ENCODE measurements at regions not wholly inside any gene's neighbourhood (a gene's known extent, or its start where the extent isn't known, plus 50 kb on each side); places are given as distances from the start of the nearest gene placed in this dataset.

DNA sequence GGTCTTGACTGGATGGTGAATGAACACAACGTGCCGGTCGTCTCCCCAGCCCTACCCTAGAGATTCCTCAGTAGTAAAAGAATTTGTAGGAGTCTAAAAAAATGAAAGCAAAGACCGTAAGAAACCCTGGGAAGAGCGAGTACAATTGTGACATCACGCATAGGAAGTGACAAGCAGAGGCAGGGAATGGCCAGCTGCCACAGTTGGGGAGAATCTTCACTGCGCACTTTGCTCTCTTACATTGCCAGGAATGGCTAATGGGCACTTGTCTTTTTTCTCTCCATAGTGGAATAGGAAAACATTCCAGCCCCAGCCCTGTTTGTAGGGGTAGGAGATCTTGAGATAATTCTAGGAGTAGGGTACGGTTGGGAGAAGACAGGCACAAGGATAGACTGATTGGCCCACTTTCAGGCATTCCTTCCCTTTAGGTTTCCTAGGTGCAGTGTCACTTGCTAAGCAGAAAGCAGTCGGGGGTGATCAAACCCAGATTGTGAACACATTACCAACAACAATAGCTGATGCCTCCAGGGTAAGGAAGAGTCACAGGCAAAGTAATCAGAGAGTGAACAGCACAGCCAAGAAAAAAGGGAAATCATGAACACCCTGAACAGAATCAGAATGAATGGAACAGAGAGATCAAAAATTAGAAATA is 302.7 kb downstream of the MAN2A1 start:
- no peaks in the 10 kb centered on the region for H3K4me1 ChIP-seq (ENCODE audit: control insufficient read depth, insufficient read depth, low read length)
- no peaks in the 10 kb centered on the region for H3K27me3 ChIP-seq (ENCODE audit: control insufficient read depth, insufficient read depth, low read length)
- TF ChIP-seq CTCF (IDR thresholded peaks at IDR 0.05) = no peak
- DNase-seq (no peak), ATAC-seq (no peak)
- Mint-ChIP-seq H3K27me3 (ENCODE audit: low read depth in 2 of 2) (peaks cover 7 to 8% of the 10 kb centered on the region in 2 donors), H3K4me3 (no peak overlapping the region), H3K9me3 (no peaks in the 10 kb centered on the region), H3K36me3 (no peaks in the 10 kb centered on the region), H3K27ac (no peak overlapping the region), H3K4me1 (no peaks in the 10 kb centered on the region)
- no peaks in the 10 kb centered on the region for H3K9me3 ChIP-seq (ENCODE audit: control insufficient read depth, insufficient read depth, low read length)
- no peak overlapping the region for H3K27ac ChIP-seq (ENCODE audit: low read length)
- H3K36me3 ChIP-seq (ENCODE audit: control insufficient read depth, insufficient read depth, low read length) = no peaks in the 10 kb centered on the region
- intact Hi-C loops (cut with micrococcal nuclease) = no loop called here
- 91% methylated on average over 9 of the region's 9 CpGs for WGBS (ENCODE audit: insufficient coverage)
- no peak overlapping the region for H3K4me3 ChIP-seq (ENCODE audit: low read length)

GRCh38 chr5:109994135-109994534 is 304.4 kb downstream of the MAN2A1 start:
- intact Hi-C loops (cut with micrococcal nuclease) = no loop called here
- Histone ChIP-seq H3K36me3 (ENCODE audit: control insufficient read depth, insufficient read depth, low read length) (no peaks in the 10 kb centered on the region), H3K27ac (ENCODE audit: low read length) (no peak overlapping the region), H3K27me3 (ENCODE audit: control insufficient read depth, insufficient read depth, low read length) (no peaks in the 10 kb centered on the region), H3K4me3 (ENCODE audit: low read length) (no peak overlapping the region), H3K4me1 (ENCODE audit: control insufficient read depth, insufficient read depth, low read length) (no peaks in the 10 kb centered on the region), H3K9me3 (ENCODE audit: control insufficient read depth, insufficient read depth, low read length) (no peaks in the 10 kb centered on the region)
- Mint-ChIP-seq H3K4me1 (no peaks in the 10 kb centered on the region), H3K27ac (no peak overlapping the region), H3K9me3 (peaks cover 0 to 4% of the 10 kb centered on the region in 2 donors), H3K27me3 (ENCODE audit: low read depth in 2 of 2) (peaks cover 7 to 16% of the 10 kb centered on the region in 2 donors), H3K36me3 (peaks cover 6% of the 10 kb centered on the region), H3K4me3 (no peak overlapping the region)
- no peak for TF ChIP-seq CTCF (IDR thresholded peaks at IDR 0.05)
- no peak for ATAC-seq
- WGBS (ENCODE audit: insufficient coverage) = 81% methylated on average over 2 of the region's 2 CpGs
- DNase-seq = no peak

DNA sequence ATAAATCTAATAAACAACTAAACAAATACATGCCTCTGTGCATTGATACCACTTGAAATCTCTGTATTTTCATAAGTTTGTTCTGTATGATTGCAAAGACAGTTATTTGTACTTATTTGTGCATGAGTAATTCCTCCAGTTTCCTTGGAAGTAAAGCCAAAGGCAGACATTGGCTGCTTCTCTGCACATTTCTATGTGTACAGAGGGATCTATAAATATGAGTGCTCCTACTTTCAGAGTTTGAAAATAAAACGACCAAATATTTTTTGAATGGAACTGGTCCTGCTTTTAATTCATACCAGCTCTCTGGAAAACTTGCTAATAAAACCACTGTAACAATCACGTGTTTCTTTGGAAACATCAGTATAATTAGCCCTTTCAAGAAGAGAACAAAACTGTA is 306.5 kb downstream of the MAN2A1 start:
- intact Hi-C loops (cut with micrococcal nuclease) = no loop called here
- Histone ChIP-seq H3K27ac (ENCODE audit: low read length) (no peak overlapping the region), H3K36me3 (ENCODE audit: control insufficient read depth, insufficient read depth, low read length) (no peaks in the 10 kb centered on the region), H3K27me3 (ENCODE audit: control insufficient read depth, insufficient read depth, low read length) (no peaks in the 10 kb centered on the region), H3K4me3 (ENCODE audit: low read length) (no peak overlapping the region), H3K9me3 (ENCODE audit: control insufficient read depth, insufficient read depth, low read length) (no peaks in the 10 kb centered on the region), H3K4me1 (ENCODE audit: control insufficient read depth, insufficient read depth, low read length) (no peaks in the 10 kb centered on the region)
- ATAC-seq (no peak), DNase-seq (no peak)
- no peak overlapping the region for H3K4me3 Mint-ChIP-seq
- no peak for TF ChIP-seq CTCF (IDR thresholded peaks at IDR 0.05)
- peaks cover 7 to 16% of the 10 kb centered on the region in 2 donors for H3K27me3 Mint-ChIP-seq (ENCODE audit: low read depth in 2 of 2)
- peaks cover 0 to 4% of the 10 kb centered on the region in 2 donors for H3K9me3 Mint-ChIP-seq
- no peak overlapping the region for H3K27ac Mint-ChIP-seq
- WGBS (ENCODE audit: insufficient coverage) = 85% methylated on average over 2 of the region's 2 CpGs
- H3K36me3 Mint-ChIP-seq = peaks cover 6% of the 10 kb centered on the region
- peaks cover 12 to 14% of the 10 kb centered on the region in 2 donors for H3K4me1 Mint-ChIP-seq

- Mint-ChIP-seq H3K27ac (no peak overlapping the region), H3K9me3 (peaks cover 0 to 4% of the 10 kb centered on the region in 2 donors), H3K27me3 (ENCODE audit: low read depth in 2 of 2) (peaks cover 7 to 16% of the 10 kb centered on the region in 2 donors), H3K4me1 (peaks cover 12 to 15% of the 10 kb centered on the region in 2 donors), H3K4me3 (no peak overlapping the region), H3K36me3 (peaks cover 6% of the 10 kb centered on the region)
- intact Hi-C loops (cut with micrococcal nuclease) = no loop called here
- Histone ChIP-seq H3K27me3 (ENCODE audit: control insufficient read depth, insufficient read depth, low read length) (no peaks in the 10 kb centered on the region), H3K4me3 (ENCODE audit: low read length) (no peak overlapping the region), H3K9me3 (ENCODE audit: control insufficient read depth, insufficient read depth, low read length) (no peaks in the 10 kb centered on the region), H3K4me1 (ENCODE audit: control insufficient read depth, insufficient read depth, low read length) (no peaks in the 10 kb centered on the region), H3K27ac (ENCODE audit: low read length) (no peak overlapping the region), H3K36me3 (ENCODE audit: control insufficient read depth, insufficient read depth, low read length) (no peaks in the 10 kb centered on the region)
- no peak for DNase-seq
- ATAC-seq = no peak
- 90% methylated on average over 2 of the region's 3 CpGs for WGBS (ENCODE audit: insufficient coverage)
- TF ChIP-seq CTCF (IDR thresholded peaks at IDR 0.05) = no peak
These were observed 307.4 kb downstream of the MAN2A1 start for GRCh38 chr5:109997161-109997560.

Measured in natural killer cell (primary cell).